ENCODE measurements at regions not wholly inside any gene's neighbourhood (a gene's known extent, or its start where the extent isn't known, plus 50 kb on each side); places are given as distances from the start of the nearest gene placed in this dataset.

DNA sequence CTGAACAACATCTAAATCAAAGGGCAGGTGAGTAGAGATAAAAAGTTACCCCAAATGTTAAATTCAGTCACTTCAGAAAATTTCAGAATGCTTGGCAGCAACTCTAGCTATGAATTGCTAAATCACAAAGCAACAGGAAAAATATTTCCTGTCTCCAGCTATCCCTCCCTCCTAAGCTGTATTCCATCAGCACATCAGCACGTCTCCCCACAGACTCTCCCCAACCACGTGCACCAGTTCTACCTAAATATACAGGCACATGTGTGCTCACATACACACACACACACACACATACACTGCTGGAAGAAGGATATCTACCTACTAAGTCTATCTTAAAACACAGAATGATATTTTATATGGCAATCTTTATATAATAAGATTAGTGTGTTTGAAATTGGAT is 177.1 kb upstream of the ARHGEF26 start:
- Histone ChIP-seq H3K9me3 (no peaks in the 10 kb centered on the region), H3K4me1 (no peaks in the 10 kb centered on the region), H3K27ac (replicated peaks in 1 of 4) (no peak overlapping the region), H3K4me3 (no peak overlapping the region), H3K36me3 (no peaks in the 10 kb centered on the region), H3K27me3 (no peaks in the 10 kb centered on the region)
- WGBS, result 42% methylated on average over 2 of the region's 2 CpGs
- DNase-seq (ENCODE audit: extremely low spot score), result no peak
- intact Hi-C loops (cut with DNase I), result no loop called here
- no peak for TF ChIP-seq POLR2AphosphoS5 (IDR thresholded peaks at IDR 0.05)
- TF ChIP-seq POLR2A (IDR thresholded peaks at IDR 0.05; ENCODE audit: low read depth), result no peak
- TF ChIP-seq EP300 (IDR thresholded peaks at IDR 0.05), result no peak
- TF ChIP-seq CTCF (IDR thresholded peaks at IDR 0.05), result no peak

GRCh38 chr3:153951276-153951675 is 169.9 kb upstream of the ARHGEF26 start:
- intact Hi-C loops (cut with DNase I), result no loop called here
- TF ChIP-seq POLR2A (IDR thresholded peaks at IDR 0.05; ENCODE audit: low read depth) (no peak), POLR2AphosphoS5 (IDR thresholded peaks at IDR 0.05) (no peak), EP300 (IDR thresholded peaks at IDR 0.05) (no peak), CTCF (IDR thresholded peaks at IDR 0.05) (no peak)
- DNase-seq (ENCODE audit: extremely low spot score), result no peak
- WGBS, result 68% methylated on average over 2 of the region's 2 CpGs
- Histone ChIP-seq H3K4me1 (no peaks in the 10 kb centered on the region), H3K27ac (replicated peaks in 1 of 4) (no peak overlapping the region), H3K9me3 (no peaks in the 10 kb centered on the region), H3K4me3 (no peak overlapping the region), H3K27me3 (no peaks in the 10 kb centered on the region), H3K36me3 (no peaks in the 10 kb centered on the region)

DNA sequence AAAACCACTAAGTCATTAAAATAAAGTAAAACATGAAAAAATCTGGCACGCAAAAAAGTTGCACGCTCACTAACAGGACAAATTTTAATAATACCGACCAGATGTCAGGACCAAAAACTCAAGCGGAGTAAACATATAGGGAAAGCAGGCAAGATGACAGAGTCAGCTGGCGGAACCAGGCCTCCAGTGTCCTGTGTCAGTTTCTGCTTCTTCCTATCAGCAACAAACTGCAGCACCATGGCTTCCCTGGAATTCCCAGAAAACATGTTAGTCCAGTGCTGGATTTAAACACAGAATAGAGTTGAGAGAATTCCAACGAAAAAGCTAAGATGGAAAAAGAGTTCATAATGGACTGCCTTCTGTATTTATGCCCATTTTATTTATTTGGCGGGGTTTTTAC is 169.1 kb upstream of the ARHGEF26 start:
- WGBS, result 87% methylated on average over 7 of the region's 7 CpGs
- TF ChIP-seq POLR2A (IDR thresholded peaks at IDR 0.05; ENCODE audit: low read depth) (no peak), POLR2AphosphoS5 (IDR thresholded peaks at IDR 0.05) (no peak), CTCF (IDR thresholded peaks at IDR 0.05) (no peak)
- no peaks in the 10 kb centered on the region for H3K9me3 ChIP-seq
- DNase-seq (ENCODE audit: extremely low spot score), result no peak
- H3K27ac ChIP-seq (replicated peaks in 1 of 4), result no peak overlapping the region
- H3K4me3 ChIP-seq, result no peak overlapping the region
- intact Hi-C loops (cut with DNase I), result no loop called here
- H3K27me3 ChIP-seq, result no peaks in the 10 kb centered on the region
- H3K4me1 ChIP-seq, result no peaks in the 10 kb centered on the region
- H3K36me3 ChIP-seq, result no peaks in the 10 kb centered on the region

DNA sequence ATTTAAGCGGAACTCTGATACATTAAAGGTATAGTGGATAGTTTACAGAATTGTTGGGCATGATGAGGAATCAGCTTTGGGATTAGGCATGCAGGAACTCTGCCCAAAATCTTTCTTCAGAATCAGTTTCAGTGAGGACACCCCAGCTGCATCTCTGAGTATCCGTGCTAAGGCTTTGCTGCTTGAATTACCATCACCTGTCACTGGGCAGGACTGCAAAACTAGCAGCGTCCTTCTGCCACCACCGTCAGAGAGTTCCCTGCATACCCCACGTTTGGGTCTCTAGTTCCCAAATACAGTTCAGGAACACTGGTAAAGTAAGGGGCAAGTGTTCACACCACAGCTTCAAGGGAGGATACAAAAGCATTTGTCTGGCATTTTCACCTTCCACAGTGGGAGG is 164.6 kb upstream of the ARHGEF26 start:
- intact Hi-C loops (cut with DNase I), result no loop called here
- Histone ChIP-seq H3K27me3 (no peaks in the 10 kb centered on the region), H3K36me3 (no peaks in the 10 kb centered on the region), H3K4me1 (peaks cover 0 to 12% (median 6%) of the 10 kb centered on the region in 4 donors), H3K9me3 (no peaks in the 10 kb centered on the region), H3K27ac (replicated peaks in 1 of 4) (no peak overlapping the region), H3K4me3 (no peak overlapping the region)
- TF ChIP-seq POLR2A (IDR thresholded peaks at IDR 0.05; ENCODE audit: low read depth) (no peak), POLR2AphosphoS5 (IDR thresholded peaks at IDR 0.05) (no peak), CTCF (IDR thresholded peaks at IDR 0.05) (no peak), EP300 (IDR thresholded peaks at IDR 0.05) (no peak)
- no peak for DNase-seq (ENCODE audit: extremely low spot score)
- WGBS, result 58% methylated on average over 5 of the region's 5 CpGs

- H3K9me3 ChIP-seq, result no peaks in the 10 kb centered on the region
- no peak overlapping the region for H3K4me3 ChIP-seq
- TF ChIP-seq CTCF (IDR thresholded peaks at IDR 0.05) (no peak), EP300 (IDR thresholded peaks at IDR 0.05) (no peak), POLR2AphosphoS5 (IDR thresholded peaks at IDR 0.05) (no peak), POLR2A (IDR thresholded peaks at IDR 0.05; ENCODE audit: low read depth) (no peak)
- intact Hi-C loops (cut with DNase I), result no loop called here
- no peaks in the 10 kb centered on the region for H3K27me3 ChIP-seq
- 36% methylated on average over 1 of the region's 1 CpG for WGBS
- H3K36me3 ChIP-seq, result no peaks in the 10 kb centered on the region
- peaks cover 0 to 12% (median 6%) of the 10 kb centered on the region in 4 donors for H3K4me1 ChIP-seq
- no peak overlapping the region for H3K27ac ChIP-seq (replicated peaks in 1 of 4)
- no peak for DNase-seq (ENCODE audit: extremely low spot score)
Measured at GRCh38 chr3:153957421-153957820, 163.8 kb upstream of the ARHGEF26 start.

Data from esophagus muscularis mucosa (tissue), 4 donors.